IMR-90 (cell line): ENCODE measurements at regions not wholly inside any gene's neighbourhood (a gene's known extent, or its start where the extent isn't known, plus 50 kb on each side); places are given as distances from the start of the nearest gene placed in this dataset.

Experiments
- ATAC-seq: fragments of 200-7000 bp; cut with Tn5 transposase; 2 replicates; pipeline ENCODE4 v1.9.1; 2020; ENCODE audit warnings: low read depth, mild to moderate bottlenecking, moderate library complexity
- BruUV-seq: library from RNA; stranded (reverse); fragments of 400-500 nt; replicated peaks from 2 replicates; lab custom pipeline; 2021; lab: Mats Ljungman, UMichigan
- CTCF ChIA-PET: fragments of 300-600 bp; formaldehyde crosslinking; extraction: SDS; loops from one replicate; lab custom pipeline; 2021; ENCODE audit warnings: antibody characterized with exemption; lab: Yijun Ruan, JAX
- POLR2A ChIA-PET: fragments of 300-600 bp; sonication (Branson Sonifier 250); formaldehyde crosslinking; loops from one replicate; lab custom pipeline; 2022; ENCODE audit warnings: antibody characterized with exemption; ENCODE audit not compliant: unreplicated experiment; lab: Charles Lee
- DNase-seq: peaks from one replicate; pipeline ENCODE4 v3.0.0; 2013
- H2AFZ ChIP-seq: replicated peaks from 2 replicates; pipeline ENCODE3; 2013; ENCODE audit warnings: low read length, mild to moderate bottlenecking; ENCODE audit not compliant: poor library complexity
- H2AK5ac ChIP-seq: 2 replicates; pipeline ENCODE4 v1.6.1; 2013; ENCODE audit warnings: low read depth, low read length, inconsistent platforms
- H2AK9ac ChIP-seq: replicated peaks from 2 replicates; pipeline ENCODE3; 2013; ENCODE audit warnings: mild to moderate bottlenecking, low read depth, low read length, moderate library complexity; ENCODE audit not compliant: poor library complexity
- H2BK120ac ChIP-seq: 2 replicates; pipeline ENCODE4 v1.6.1; 2013; ENCODE audit warnings: low read depth, low read length, inconsistent platforms
- H2BK15ac ChIP-seq: 3 replicates; pipeline ENCODE4 v1.6.1; 2013; ENCODE audit warnings: low read depth, low read length, inconsistent platforms
- H2BK20ac ChIP-seq: 2 replicates; pipeline ENCODE4 v1.6.1; 2013; ENCODE audit warnings: low read depth, mild to moderate bottlenecking, inconsistent platforms, low read length, moderate library complexity
- H2BK5ac ChIP-seq: 2 replicates; pipeline ENCODE4 v1.6.1; 2013; ENCODE audit warnings: mild to moderate bottlenecking, low read depth, low read length, inconsistent platforms; ENCODE audit not compliant: poor library complexity, severe bottlenecking
- H3K14ac ChIP-seq: replicated peaks from 2 replicates; pipeline ENCODE4 v1.6.1; 2013; ENCODE audit warnings: low read depth, low read length, inconsistent platforms
- H3K18ac ChIP-seq: 2 replicates; pipeline ENCODE4 v1.6.1; 2013; ENCODE audit warnings: low read depth, low read length, control low read depth
- H3K23ac ChIP-seq: 2 replicates; pipeline ENCODE4 v1.6.1; 2013; ENCODE audit warnings: low read depth, low read length, inconsistent platforms
- H3K27ac ChIP-seq: 2 replicates; pipeline ENCODE4 v1.5.1; 2013; ENCODE audit warnings: mild to moderate bottlenecking, control low read depth, low read length; ENCODE audit not compliant: insufficient read depth
- H3K27me3 ChIP-seq: 2 replicates; pipeline ENCODE4 v1.6.1; 2013; ENCODE audit warnings: low read length; ENCODE audit not compliant: control insufficient read depth, insufficient read depth
- H3K36me3 ChIP-seq: 2 replicates; pipeline ENCODE4 v1.6.1; 2013; ENCODE audit warnings: low read length, mixed read lengths; ENCODE audit not compliant: control insufficient read depth, insufficient read depth
- H3K4ac ChIP-seq: 2 replicates; pipeline ENCODE4 v1.6.1; 2013; ENCODE audit warnings: low read depth, low read length, inconsistent platforms
- H3K4me1 ChIP-seq: 2 replicates; pipeline ENCODE4 v1.6.1; 2013; ENCODE audit warnings: low read length, mixed read lengths; ENCODE audit not compliant: control insufficient read depth, insufficient read depth
- H3K4me2 ChIP-seq: 2 replicates; pipeline ENCODE4 v1.6.1; 2013; ENCODE audit warnings: low read depth, mild to moderate bottlenecking, control low read depth, low read length, moderate library complexity
- H3K4me3 ChIP-seq: 2 replicates; pipeline ENCODE4 v1.5.1; 2013; ENCODE audit warnings: low read depth, mild to moderate bottlenecking, control low read depth, low read length, moderate library complexity; ENCODE audit not compliant: insufficient read depth
- H3K56ac ChIP-seq: 2 replicates; pipeline ENCODE4 v1.6.1; 2013; ENCODE audit warnings: low read length, inconsistent platforms; ENCODE audit not compliant: insufficient read depth; ENCODE audit errors: extremely low read depth
- H3K79me1 ChIP-seq, 2 experiments: 2 replicates each; pipeline ENCODE4 v1.6.1; 2013; ENCODE audit warnings: low read length in 2 of 2, inconsistent platforms in 1 of 2, low read depth in 1 of 2
- H3K9ac ChIP-seq: 2 replicates; pipeline ENCODE4 v1.6.1; 2013; ENCODE audit warnings: low read depth, low read length, control low read depth
- H3K9me1 ChIP-seq: 2 replicates; pipeline ENCODE4 v1.6.1; 2013; ENCODE audit warnings: low read length, inconsistent platforms; ENCODE audit not compliant: insufficient read depth
- H3K9me3 ChIP-seq: 2 replicates; pipeline ENCODE4 v1.6.1; 2013; ENCODE audit warnings: low read length; ENCODE audit not compliant: control insufficient read depth, insufficient read depth
- H4K20me1 ChIP-seq: 2 replicates; pipeline ENCODE4 v1.6.1; 2013; ENCODE audit warnings: low read length, inconsistent platforms; ENCODE audit not compliant: insufficient read depth
- H4K5ac ChIP-seq: 2 replicates; pipeline ENCODE4 v1.6.1; 2013; ENCODE audit warnings: mild to moderate bottlenecking, low read depth, low read length, control low read depth
- H4K8ac ChIP-seq, 2 experiments: 2 replicates each; pipeline ENCODE4 v1.6.1; 2013; ENCODE audit warnings: low read depth in 2 of 2, low read length in 2 of 2, control low read depth in 1 of 2, inconsistent platforms in 1 of 2
- H4K91ac ChIP-seq: 2 replicates; pipeline ENCODE4 v1.6.1; 2013; ENCODE audit warnings: low read depth, low read length, inconsistent platforms; ENCODE audit not compliant: insufficient read depth
- FOS ChIP-seq: fragments of 150-350 bp; IDR thresholded peaks from 2 replicates; pipeline ENCODE4 v1.6.1; 2016; ENCODE audit warnings: low read depth, low read length
- MAFK ChIP-seq: IDR thresholded peaks from 2 replicates; pipeline ENCODE4 v1.6.1; 2012; ENCODE audit warnings: low read depth, low read length, improper control_type of control experiment
- NFE2L2 ChIP-seq: fragments of 150-350 bp; IDR thresholded peaks from 2 replicates; pipeline ENCODE4 v1.6.1; 2016; ENCODE audit warnings: low read depth, mild to moderate bottlenecking, low read length
- RAD21 ChIP-seq: IDR thresholded peaks from 2 replicates; pipeline ENCODE4 v1.6.1; 2012; ENCODE audit warnings: low read length, improper control_type of control experiment
- WGBS, 2 experiments: methylation state at CpG; one replicate each; pipeline versions ENCODE4 v1.1.5 to v1.1.7; 2013; ENCODE audit warnings: missing lambda C conversion rate in 2 of 2; ENCODE audit not compliant: insufficient read length in 1 of 2; ENCODE audit errors: extremely low coverage in 2 of 2; 5-methylcytosine and 5-hydroxymethylcytosine counted together
- dilution Hi-C: fragments of 300-500 bp; cut with HindIII; formaldehyde crosslinking; loops from one replicate; pipeline ENCODE4 v1.14.3; 2018; ENCODE audit warnings: low sequenced_read_pairs; ENCODE audit not compliant: unreplicated experiment
- in situ Hi-C: fragments of 300-500 bp; cut with MboI; formaldehyde crosslinking; loops from 3 replicates; pipeline ENCODE4 v1.14.3; 2019; ENCODE audit warnings: low sequenced_read_pairs, inconsistent platforms, mixed read lengths
- intact Hi-C: fragments of 100-400 bp; cut with micrococcal nuclease; formaldehyde crosslinking; loops from 2 replicates; pipeline ENCODE4 v1.10.0; 2022

GRCh38 chr17:34837876-34838478, 123.3 kb downstream of the CCT6B start:
- no peak overlapping the region for H3K23ac ChIP-seq
- ChIA-PET CTCF (no interaction called here), POLR2A (no interaction called here)
- no peaks in the 10 kb centered on the region for H3K36me3 ChIP-seq
- H2AK9ac ChIP-seq = no peak overlapping the region
- H3K9me1 ChIP-seq = no peaks in the 10 kb centered on the region
- no peaks in the 10 kb centered on the region for H3K27me3 ChIP-seq
- H3K56ac ChIP-seq = no peak overlapping the region
- H3K4ac ChIP-seq = no peak overlapping the region
- dilution Hi-C loops = no loop called here
- H2BK20ac ChIP-seq = no peak overlapping the region
- WGBS, 2 experiments = 65% methylated on average over 6 of the region's 14 CpGs; no CpG with 5 or more reads in 1 of the 2 experiments
- TF ChIP-seq FOS (no peak), MAFK (no peak), RAD21 (no peak), NFE2L2 (no peak)
- no peak overlapping the region for H2AFZ ChIP-seq
- H3K79me1 ChIP-seq = no peaks in the 10 kb centered on the region
- no peak overlapping the region for H3K4me2 ChIP-seq
- no peak overlapping the region for H4K91ac ChIP-seq
- no peak overlapping the region for H4K8ac ChIP-seq
- H3K18ac ChIP-seq = no peak overlapping the region
- no peak overlapping the region for H2AK5ac ChIP-seq
- intact Hi-C loops = no loop called here
- H3K14ac ChIP-seq = no peak overlapping the region
- no peaks in the 10 kb centered on the region for H3K4me1 ChIP-seq
- no TSS peak for BruUV-seq
- H4K5ac ChIP-seq = no peak overlapping the region
- in situ Hi-C loops = no loop called here
- H2BK15ac ChIP-seq = no peak overlapping the region
- ATAC-seq (no peak), DNase-seq (no peak)
- no peak overlapping the region for H3K4me3 ChIP-seq
- no peak overlapping the region for H3K27ac ChIP-seq
- no peak overlapping the region for H2BK120ac ChIP-seq
- no peaks in the 10 kb centered on the region for H4K20me1 ChIP-seq
- no peak overlapping the region for H2BK5ac ChIP-seq
- no peaks in the 10 kb centered on the region for H3K9me3 ChIP-seq
- no peak overlapping the region for H3K9ac ChIP-seq
